ENCODE measurements at regions not wholly inside any gene's neighbourhood (a gene's known extent, or its start where the extent isn't known, plus 50 kb on each side); places are given as distances from the start of the nearest gene placed in this dataset.
"Not testable (repeated sequence)": the region's sequence is repeated elsewhere in the genome, so short reads cannot be mapped to it uniquely, and the experiment has no call there.

DNA sequence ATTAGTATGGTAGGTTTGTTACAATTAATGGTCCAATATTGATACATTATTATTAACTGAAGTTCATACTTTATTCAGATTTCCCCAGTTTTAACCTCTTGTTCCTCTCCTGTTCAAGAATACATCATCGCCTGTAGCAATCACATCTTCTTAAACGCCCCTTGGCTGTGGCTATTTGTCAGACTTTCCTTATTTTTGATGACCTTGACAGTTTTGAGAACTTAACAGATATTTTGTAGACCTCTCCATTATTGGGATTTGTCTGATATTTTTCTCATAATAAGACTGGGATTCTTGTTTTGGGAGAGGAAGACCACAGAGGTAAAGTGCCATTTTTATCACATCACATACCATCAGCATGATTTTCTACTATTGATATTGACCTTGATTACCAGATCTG lies 112.3 kb upstream of the MARCHF11 start:
- DNase-seq, result no peak

GRCh38 chr5:16291474-16291873 lies 111.9 kb upstream of the MARCHF11 start:
- no peak for DNase-seq

DNA sequence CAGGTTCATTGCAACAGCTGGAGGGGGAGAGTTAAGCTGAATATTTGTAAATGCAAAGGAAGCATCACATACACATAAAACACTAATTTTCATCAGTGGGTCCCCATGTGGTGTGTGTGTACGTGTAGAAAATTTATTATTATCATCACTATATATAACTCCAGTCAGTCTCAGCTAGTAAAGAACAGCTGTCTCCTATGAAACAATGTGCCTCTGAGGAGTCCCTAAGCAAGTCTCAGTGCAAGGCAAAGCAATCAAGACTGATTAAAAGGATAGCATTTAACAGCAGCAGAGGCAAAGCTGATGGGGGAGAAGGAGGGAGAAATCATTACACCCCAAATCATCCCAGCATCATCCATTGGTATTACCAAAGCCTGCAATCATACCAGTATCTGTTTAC lies 104.2 kb upstream of the MARCHF11 start:
- no peak for DNase-seq

DNA sequence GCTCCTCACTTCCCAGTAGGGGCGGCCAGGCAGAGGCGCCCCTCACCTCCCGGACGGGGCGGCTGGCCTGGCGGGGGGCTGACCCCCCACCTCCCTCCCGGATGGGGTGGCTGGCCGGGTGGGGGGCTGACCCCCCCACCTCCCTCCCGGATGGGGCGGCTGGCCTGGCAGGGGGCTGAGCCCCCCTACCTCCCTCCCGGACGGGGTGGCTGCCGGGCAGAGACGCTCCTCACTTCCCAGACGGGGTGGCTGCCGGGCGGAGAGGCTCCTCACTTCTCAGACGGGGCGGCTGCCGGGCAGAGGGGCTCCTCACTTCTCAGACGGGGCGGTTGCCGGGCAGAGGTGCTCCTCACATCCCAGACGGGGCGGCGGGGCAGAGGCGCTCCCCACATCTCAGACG lies 97.3 kb upstream of the MARCHF11 start:
- DNase-seq, result not testable (repeated sequence)

GRCh38 chr5:16271851-16272250 lies 92.3 kb upstream of the MARCHF11 start:
- DNase-seq, result no peak

GRCh38 chr5:16265141-16265540 lies 85.5 kb upstream of the MARCHF11 start:
- DNase-seq, result no peak

GRCh38 chr5:16260000-16260399 lies 80.4 kb upstream of the MARCHF11 start:
- DNase-seq, result no peak

DNA sequence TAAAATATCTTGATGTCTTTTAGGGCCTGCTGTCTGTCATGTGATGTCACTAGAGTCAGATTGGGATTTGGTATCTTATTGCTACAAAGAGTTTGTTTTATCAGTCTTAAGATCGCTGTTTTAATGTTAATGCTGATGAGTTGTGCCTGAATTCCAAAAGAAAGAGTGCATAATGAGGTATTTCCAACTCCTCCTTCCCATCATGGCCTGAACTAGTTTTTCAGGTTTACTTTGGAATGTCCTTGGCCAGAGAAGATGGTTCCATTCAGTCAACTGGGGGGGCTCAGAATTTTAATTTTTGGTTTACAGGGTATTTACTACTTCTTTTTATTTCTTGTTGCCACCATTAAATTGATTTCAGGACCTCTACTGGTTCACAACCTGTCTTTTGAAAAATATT lies 74.3 kb upstream of the MARCHF11 start:
- no peak for DNase-seq

DNA sequence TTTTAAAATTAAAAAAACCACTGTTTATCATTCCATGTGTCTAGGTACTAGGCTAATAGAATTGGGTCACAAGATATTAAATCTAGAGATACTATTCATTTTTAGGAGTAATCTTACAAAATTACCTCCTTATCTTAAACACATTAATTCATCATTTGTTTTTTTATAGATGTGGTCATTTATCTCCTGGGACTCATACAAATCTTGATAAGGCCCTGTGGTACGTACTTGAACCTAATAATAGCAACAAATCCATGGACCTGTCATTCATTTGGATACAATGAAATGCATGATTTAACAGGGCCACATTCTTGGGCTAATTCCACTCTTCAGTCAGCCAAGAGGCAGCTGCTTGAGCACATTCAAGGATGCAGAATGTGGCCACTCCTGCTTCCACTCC lies 66.4 kb upstream of the MARCHF11 start:
- DNase-seq, result no peak

DNA sequence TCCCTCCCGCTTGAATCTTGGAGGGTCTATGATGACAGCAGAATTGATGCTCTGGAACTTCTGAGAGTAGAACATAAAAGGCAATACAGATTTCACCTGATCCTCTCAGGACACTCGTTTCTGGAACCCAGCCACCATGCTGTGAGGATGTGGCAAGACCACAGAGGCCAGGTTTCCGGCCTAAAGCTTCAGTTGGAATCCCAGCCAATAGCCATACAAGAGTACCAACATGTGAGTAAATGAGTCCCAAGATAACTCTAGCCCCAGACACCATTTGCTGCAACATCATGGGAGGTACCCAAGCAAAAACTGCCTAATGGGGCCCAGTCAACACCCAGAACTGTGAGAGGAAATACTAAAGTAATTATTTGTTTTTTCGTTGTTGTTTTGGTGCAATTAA lies 65.7 kb upstream of the MARCHF11 start:
- DNase-seq, result no peak

- no peak for DNase-seq
Measured at GRCh38 chr5:16238018-16238417, 58.4 kb upstream of the MARCHF11 start.

DNA sequence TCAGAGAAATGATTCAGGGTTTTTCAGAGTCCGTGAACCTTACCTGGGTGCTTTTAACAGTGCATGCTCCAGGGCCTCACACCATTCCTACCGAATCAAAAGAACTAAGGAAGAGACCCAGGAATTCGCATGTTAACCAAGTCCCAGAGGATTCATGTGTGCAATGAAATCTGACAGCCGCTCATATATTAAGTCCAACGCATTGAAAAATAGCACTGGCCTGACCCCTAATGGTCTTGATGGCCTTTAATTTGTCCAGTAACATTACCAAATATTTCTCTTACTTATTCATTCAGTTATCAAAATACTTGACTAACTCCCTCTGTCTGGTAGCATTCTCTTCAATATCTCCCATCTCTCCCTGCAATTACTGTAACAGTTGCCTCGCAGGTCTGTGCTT lies 55.0 kb upstream of the MARCHF11 start:
- DNase-seq, result peak; percentile 18

GRCh38 chr5:16233730-16234129 lies 54.1 kb upstream of the MARCHF11 start:
- no peak for DNase-seq

GRCh38 chr5:16229357-16229940 lies 49.9 kb upstream of the MARCHF11 start:
- DNase-seq, result no peak

Data from eye (tissue), 1 donor.